Transverse colon (tissue), 3 donors: ENCODE measurements at regions not wholly inside any gene's neighbourhood (a gene's known extent, or its start where the extent isn't known, plus 50 kb on each side); places are given as distances from the start of the nearest gene placed in this dataset.

ENCODE experiments used
- POLR2A ChIP-seq: fragments of 450-650 bp; IDR thresholded peaks from one replicate; pipeline ENCODE4 v1.6.1; 2016; ENCODE audit warnings: antibody characterized with exemption, mild to moderate bottlenecking, moderate library complexity
- TF ChIP-seq, protein P1 (sequence below), 5 experiments: fragments of 200-600 bp in 3 of 5; fragments of 450-650 bp in 2 of 5; sonication (generic) in 3 of 5; IDR thresholded peaks; 1 replicate in 2 of 5; 2 replicates in 3 of 5; pipeline ENCODE4 v1.5.1; 2016 to 2017; ENCODE audit warnings: antibody characterized with exemption in 5 of 5, inconsistent platforms in 3 of 5, mild to moderate bottlenecking in 2 of 5, moderate library complexity in 1 of 5

DNA sequence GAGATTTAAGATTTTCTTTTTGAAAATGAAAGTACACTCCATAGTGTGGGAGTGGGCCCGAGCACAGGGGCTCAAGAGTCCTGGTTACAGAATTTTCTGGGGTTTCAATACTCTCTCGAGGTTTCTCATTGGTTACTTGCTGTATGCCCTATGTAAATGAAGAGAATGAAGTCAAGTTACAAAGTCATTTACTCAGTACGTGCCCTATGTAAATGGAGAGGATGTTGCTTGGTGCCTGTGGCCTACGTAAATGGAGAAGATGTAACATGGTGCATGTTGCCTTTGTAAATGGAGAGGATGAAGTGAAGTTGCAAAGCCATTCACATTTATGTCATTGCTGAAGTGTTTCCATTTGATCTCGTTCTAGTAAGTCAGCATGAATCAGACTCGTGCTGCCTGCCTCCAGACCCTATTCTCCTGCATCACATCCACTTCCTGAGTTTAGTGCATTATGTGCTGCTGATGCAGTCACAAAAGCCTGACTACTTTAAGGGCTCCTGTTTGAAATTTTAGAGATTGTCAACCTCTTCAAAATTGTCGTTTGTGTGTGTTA lies 302.0 kb downstream of the ZBBX start:
- TF ChIP-seq, protein P1, sequence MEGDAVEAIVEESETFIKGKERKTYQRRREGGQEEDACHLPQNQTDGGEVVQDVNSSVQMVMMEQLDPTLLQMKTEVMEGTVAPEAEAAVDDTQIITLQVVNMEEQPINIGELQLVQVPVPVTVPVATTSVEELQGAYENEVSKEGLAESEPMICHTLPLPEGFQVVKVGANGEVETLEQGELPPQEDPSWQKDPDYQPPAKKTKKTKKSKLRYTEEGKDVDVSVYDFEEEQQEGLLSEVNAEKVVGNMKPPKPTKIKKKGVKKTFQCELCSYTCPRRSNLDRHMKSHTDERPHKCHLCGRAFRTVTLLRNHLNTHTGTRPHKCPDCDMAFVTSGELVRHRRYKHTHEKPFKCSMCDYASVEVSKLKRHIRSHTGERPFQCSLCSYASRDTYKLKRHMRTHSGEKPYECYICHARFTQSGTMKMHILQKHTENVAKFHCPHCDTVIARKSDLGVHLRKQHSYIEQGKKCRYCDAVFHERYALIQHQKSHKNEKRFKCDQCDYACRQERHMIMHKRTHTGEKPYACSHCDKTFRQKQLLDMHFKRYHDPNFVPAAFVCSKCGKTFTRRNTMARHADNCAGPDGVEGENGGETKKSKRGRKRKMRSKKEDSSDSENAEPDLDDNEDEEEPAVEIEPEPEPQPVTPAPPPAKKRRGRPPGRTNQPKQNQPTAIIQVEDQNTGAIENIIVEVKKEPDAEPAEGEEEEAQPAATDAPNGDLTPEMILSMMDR (IDR thresholded peaks at IDR 0.05): no peak
- no peak for TF ChIP-seq POLR2A
